Vagina (tissue), 2 donors: ENCODE measurements at regions not wholly inside any gene's neighbourhood (a gene's known extent, or its start where the extent isn't known, plus 50 kb on each side); places are given as distances from the start of the nearest gene placed in this dataset.

Experiments used
- CTCF ChIP-seq, 3 experiments: fragments of 450-650 bp in 2 of 3; fragments of 200-600 bp in 1 of 3; sonication (generic) in 1 of 3; IDR thresholded peaks; one replicate each; pipeline ENCODE4 v1.5.1; 2017 to 2019; ENCODE audit warnings: antibody characterized with exemption in 3 of 3, mild to moderate bottlenecking in 2 of 3, moderate library complexity in 2 of 3
- POLR2A ChIP-seq, 2 donors: fragments of 450-650 bp; IDR thresholded peaks; one replicate each; pipeline ENCODE4 v1.6.1; 2017; ENCODE audit warnings: antibody characterized with exemption in 2 of 2, mild to moderate bottlenecking in 2 of 2, moderate library complexity in 2 of 2

DNA sequence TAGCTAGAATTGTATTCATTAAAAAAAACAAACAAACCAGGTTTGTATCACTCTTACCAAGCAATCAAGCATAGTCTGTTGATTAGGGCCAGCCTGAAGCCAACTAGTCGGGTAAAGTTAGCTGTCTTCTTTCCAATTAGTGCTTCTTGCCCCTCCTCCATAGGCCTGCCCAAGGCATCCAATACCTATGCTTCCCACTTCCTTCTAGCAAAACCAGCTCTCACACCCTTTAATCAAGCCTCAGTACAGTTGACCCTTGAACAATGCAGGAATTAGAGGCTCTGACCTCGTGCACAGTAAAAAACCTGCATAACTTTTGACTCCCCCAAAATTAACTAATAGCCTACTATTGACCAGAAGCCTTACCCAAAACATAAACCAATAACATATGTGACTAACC, 119.1 kb upstream of the DTNBP1 start:
- no peak for TF ChIP-seq POLR2A (IDR thresholded peaks at IDR 0.05)
- TF ChIP-seq CTCF (IDR thresholded peaks at IDR 0.05): no peak
